PFSK-1 (cell line): ENCODE measurements at regions not wholly inside any gene's neighbourhood (a gene's known extent, or its start where the extent isn't known, plus 50 kb on each side); places are given as distances from the start of the nearest gene placed in this dataset.

Source experiments
- POLR2AphosphoS5 ChIP-seq: IDR thresholded peaks from 2 replicates; pipeline ENCODE4 v1.6.1; 2012; ENCODE audit warnings: low read depth, mild to moderate bottlenecking, control low read depth, low read length, moderate library complexity
- REST ChIP-seq, 2 experiments: IDR thresholded peaks; 2 replicates each; pipeline versions ENCODE4 v1.6.1 to v1.8.0; 2011 to 2012; ENCODE audit warnings: low read depth in 2 of 2, low read length in 2 of 2, control low read depth in 1 of 2, inconsistent platforms in 1 of 2, mild to moderate bottlenecking in 1 of 2, moderate library complexity in 1 of 2; ENCODE audit not compliant: insufficient read depth in 1 of 2
- SIN3A ChIP-seq: IDR thresholded peaks from 2 replicates; pipeline ENCODE4 v1.6.1; 2012; ENCODE audit warnings: mild to moderate bottlenecking, low read length, moderate library complexity, borderline replicate concordance; ENCODE audit not compliant: insufficient read depth
- TAF1 ChIP-seq: IDR thresholded peaks from 2 replicates; pipeline ENCODE4 v1.6.1; 2012; ENCODE audit warnings: low read length, control low read depth, borderline replicate concordance; ENCODE audit not compliant: insufficient read depth

- no peak for TF ChIP-seq POLR2AphosphoS5
- no peak for TF ChIP-seq TAF1
- TF ChIP-seq SIN3A = no peak
- TF ChIP-seq REST (IDR thresholded peaks at IDR 0.05; ENCODE audit: insufficient read depth in 1 of 2, low read depth in 2 of 2, low read length in 2 of 2) = no peak
Observed at GRCh38 chr1:147414505-147415163, 126.7 kb upstream of the BCL9 start.
